ENCODE measurements at regions not wholly inside any gene's neighbourhood (a gene's known extent, or its start where the extent isn't known, plus 50 kb on each side); places are given as distances from the start of the nearest gene placed in this dataset.

GRCh38 chr19:30626626-30626966 lies 254.4 kb downstream of the ZNF536 start:
- TF ChIP-seq POLR2AphosphoS5 (IDR thresholded peaks at IDR 0.05; ENCODE audit: low read depth, low read length) (no peak), POLR2A (IDR thresholded peaks at IDR 0.05; ENCODE audit: low read depth, low read length) (no peak)
